Chondrocyte (in vitro differentiated cells): ENCODE measurements at regions not wholly inside any gene's neighbourhood (a gene's known extent, or its start where the extent isn't known, plus 50 kb on each side); places are given as distances from the start of the nearest gene placed in this dataset.

Source experiments
- DNase-seq: peaks from one replicate; pipeline ENCODE4 v3.0.0; 2021; ENCODE audit warnings: mixed read lengths, low spot score
- H3K27ac Mint-ChIP-seq: one replicate; pipeline ENCODE4 v1.8.0; 2021; ENCODE audit warnings: mild to moderate bottlenecking, moderate library complexity, mixed read lengths; ENCODE audit not compliant: unreplicated experiment
- H3K27me3 Mint-ChIP-seq: 2 replicates; pipeline ENCODE4 v1.8.0; 2021; ENCODE audit warnings: low read depth, mixed read lengths
- H3K36me3 Mint-ChIP-seq: 2 replicates; pipeline ENCODE4 v1.8.0; 2021; ENCODE audit warnings: low read depth, mixed read lengths
- H3K4me1 Mint-ChIP-seq: 2 replicates; pipeline ENCODE4 v1.8.0; 2021; ENCODE audit warnings: low read depth, mild to moderate bottlenecking, mixed read lengths
- H3K4me3 Mint-ChIP-seq: one replicate; pipeline ENCODE4 v1.8.0; 2021; ENCODE audit warnings: mild to moderate bottlenecking, moderate library complexity, mixed read lengths; ENCODE audit not compliant: unreplicated experiment
- H3K9me3 Mint-ChIP-seq: 2 replicates; pipeline ENCODE4 v1.8.0; 2021; ENCODE audit warnings: low read depth, mixed read lengths
- CTCF ChIP-seq: fragments of 200-600 bp; sonication (generic); IDR thresholded peaks from 2 replicates; pipeline ENCODE4 v1.5.0; 2021; ENCODE audit warnings: antibody characterized with exemption, mild to moderate bottlenecking, moderate library complexity

- Mint-ChIP-seq H3K36me3 (no peaks in the 10 kb centered on the region), H3K4me1 (peaks cover 17% of the 10 kb centered on the region), H3K9me3 (peaks cover 7% of the 10 kb centered on the region), H3K27me3 (peaks cover 3% of the 10 kb centered on the region), H3K27ac (peak overlapping the region; percentile 18), H3K4me3 (no peak overlapping the region)
- no peak for TF ChIP-seq CTCF
- no peak for DNase-seq
These were observed 63.8 kb downstream of the RTP5 start for GRCh38 chr2:241933179-241933911.

GRCh38 chr2:241935314-241935713 is 65.8 kb downstream of the RTP5 start:
- H3K4me3 Mint-ChIP-seq = no peak overlapping the region
- H3K27me3 Mint-ChIP-seq = peaks cover 3% of the 10 kb centered on the region
- no peak for DNase-seq
- no peaks in the 10 kb centered on the region for H3K36me3 Mint-ChIP-seq
- no peak overlapping the region for H3K27ac Mint-ChIP-seq
- TF ChIP-seq CTCF = no peak
- peaks cover 10% of the 10 kb centered on the region for H3K9me3 Mint-ChIP-seq
- H3K4me1 Mint-ChIP-seq = peaks cover 17% of the 10 kb centered on the region

- H3K4me1 Mint-ChIP-seq = peaks cover 17% of the 10 kb centered on the region
- no peak for DNase-seq
- no peak overlapping the region for H3K4me3 Mint-ChIP-seq
These were observed 66.2 kb downstream of the RTP5 start for GRCh38 chr2:241935774-241936173.

GRCh38 chr2:241936457-241937133 is 67.1 kb downstream of the RTP5 start:
- no peak for DNase-seq
- Mint-ChIP-seq H3K27ac (no peak overlapping the region), H3K27me3 (peaks cover 3% of the 10 kb centered on the region), H3K4me1 (peaks cover 17% of the 10 kb centered on the region), H3K9me3 (peaks cover 12% of the 10 kb centered on the region), H3K4me3 (no peak overlapping the region), H3K36me3 (no peaks in the 10 kb centered on the region)
- TF ChIP-seq CTCF = no peak

More at GRCh38 chr2:241935774-241936173, 66.2 kb downstream of the RTP5 start:
- H3K36me3 Mint-ChIP-seq = no peaks in the 10 kb centered on the region
- peaks cover 3% of the 10 kb centered on the region for H3K27me3 Mint-ChIP-seq
- peaks cover 12% of the 10 kb centered on the region for H3K9me3 Mint-ChIP-seq
- TF ChIP-seq CTCF = no peak
- no peak overlapping the region for H3K27ac Mint-ChIP-seq

- Mint-ChIP-seq H3K9me3 (peaks cover 12% of the 10 kb centered on the region), H3K4me1 (peaks cover 17% of the 10 kb centered on the region), H3K27ac (no peak overlapping the region), H3K36me3 (no peaks in the 10 kb centered on the region), H3K27me3 (peaks cover 3% of the 10 kb centered on the region), H3K4me3 (no peak overlapping the region)
- TF ChIP-seq CTCF = no peak
- no peak for DNase-seq
These were observed 67.8 kb downstream of the RTP5 start for GRCh38 chr2:241937297-241937696.
